ENCODE measurements at regions not wholly inside any gene's neighbourhood (a gene's known extent, or its start where the extent isn't known, plus 50 kb on each side); places are given as distances from the start of the nearest gene placed in this dataset.

DNA sequence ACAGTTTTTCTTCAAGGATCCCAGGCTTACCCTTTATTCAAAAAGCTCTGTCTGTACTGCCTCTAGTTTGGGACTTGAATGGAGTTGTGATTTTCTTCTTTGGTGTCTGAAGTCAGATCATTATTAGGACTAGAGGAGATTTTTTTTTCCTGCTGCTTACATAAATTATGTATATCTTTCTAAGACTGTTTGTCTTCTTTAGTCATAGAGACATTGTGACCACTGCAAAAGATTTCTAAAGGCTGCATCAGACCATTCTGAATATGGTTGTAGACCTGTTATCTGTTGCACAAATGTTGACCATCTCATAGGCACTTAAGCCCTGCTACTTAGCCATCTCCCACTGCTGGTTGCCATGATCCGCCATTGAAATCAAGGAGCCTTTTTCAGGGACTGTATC, 238.5 kb upstream of the SMARCA2 start:
- no peak for DNase-seq

DNA sequence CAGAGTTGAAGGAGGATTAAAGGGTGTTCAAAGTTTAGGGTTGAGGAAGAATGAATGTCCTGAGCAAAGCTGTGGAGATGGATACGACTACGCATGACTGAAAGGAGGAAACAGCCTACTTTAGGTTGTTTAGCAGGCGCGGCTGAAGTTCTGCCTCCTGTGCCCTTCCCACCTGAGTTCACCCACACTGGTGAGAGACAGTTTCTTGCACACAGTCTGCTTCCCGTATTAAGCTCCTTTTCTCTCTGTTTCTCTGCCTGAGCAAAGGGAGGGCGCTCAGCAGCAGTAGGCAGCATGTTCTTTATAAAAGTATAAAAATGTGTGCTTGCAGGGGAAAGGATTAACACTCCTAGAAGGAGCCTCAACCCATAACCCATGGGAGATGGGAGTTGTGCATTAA, 224.0 kb upstream of the SMARCA2 start:
- DNase-seq, result no peak

DNA sequence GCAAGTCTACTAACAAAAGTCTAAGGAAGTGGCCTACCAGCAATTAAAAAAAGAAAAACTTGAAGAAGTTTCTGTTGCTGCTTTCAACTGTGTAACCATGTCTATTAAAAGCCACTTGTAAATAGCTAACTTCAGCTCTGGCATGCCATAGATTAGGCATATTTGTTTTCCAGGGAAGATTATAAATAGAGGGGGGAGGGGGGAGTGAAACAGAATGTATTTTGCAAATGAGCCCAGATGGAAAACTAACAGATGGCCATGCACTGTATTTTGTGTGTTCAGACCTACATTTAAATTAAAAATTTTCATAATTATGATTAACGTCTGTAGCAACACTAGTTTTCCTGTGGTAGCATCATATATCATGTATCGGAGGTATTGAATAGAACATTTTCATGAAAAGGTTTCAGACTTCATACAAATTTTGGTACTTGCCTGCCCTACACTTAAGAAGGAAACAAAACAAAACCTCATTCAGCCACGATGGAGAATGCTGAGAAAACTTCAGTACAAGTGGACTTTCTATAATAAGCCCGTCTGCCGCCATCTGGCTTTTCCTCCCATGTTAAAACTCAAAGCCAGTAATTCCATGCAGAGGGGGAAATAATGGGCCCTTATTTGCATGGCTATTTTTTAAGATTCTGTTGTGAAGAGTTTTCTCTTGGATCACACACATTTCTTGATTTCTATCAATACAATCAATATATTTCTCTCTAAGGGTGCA, 220.4 kb upstream of the SMARCA2 start:
- DNase-seq, result no peak

DNA sequence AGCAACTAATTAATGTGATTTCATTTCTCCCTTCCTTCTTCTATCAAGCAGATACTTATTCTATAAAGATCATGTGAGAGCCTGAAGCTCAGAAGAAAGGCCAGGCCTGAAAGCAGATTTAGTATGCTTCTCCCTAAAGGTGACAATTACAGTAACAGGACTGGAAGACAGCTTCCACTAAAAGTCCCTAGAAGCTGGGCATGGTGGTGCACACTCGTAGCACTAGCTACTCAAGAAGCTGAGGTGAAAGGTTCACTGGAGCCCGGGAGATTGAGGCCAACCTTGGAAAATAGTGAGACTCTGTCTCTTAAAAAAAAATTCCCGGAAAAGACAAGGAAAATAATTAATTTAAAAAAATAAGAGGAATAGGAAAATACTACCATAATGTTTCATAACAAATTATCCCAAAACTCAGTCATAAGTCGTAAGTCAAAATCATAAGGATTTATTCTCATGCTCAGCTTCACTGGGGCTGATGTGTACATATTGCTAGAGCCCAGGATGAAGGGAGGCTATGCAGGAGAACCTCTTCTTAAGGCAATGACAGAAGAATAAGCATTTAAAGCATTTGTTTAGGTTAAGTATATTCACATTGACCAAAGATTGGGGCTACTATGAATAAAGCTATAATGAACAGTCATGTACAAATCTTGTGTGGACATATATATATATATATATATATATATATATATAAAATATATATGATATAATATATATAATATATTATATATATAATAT, 210.8 kb upstream of the SMARCA2 start:
- no peak for DNase-seq

DNA sequence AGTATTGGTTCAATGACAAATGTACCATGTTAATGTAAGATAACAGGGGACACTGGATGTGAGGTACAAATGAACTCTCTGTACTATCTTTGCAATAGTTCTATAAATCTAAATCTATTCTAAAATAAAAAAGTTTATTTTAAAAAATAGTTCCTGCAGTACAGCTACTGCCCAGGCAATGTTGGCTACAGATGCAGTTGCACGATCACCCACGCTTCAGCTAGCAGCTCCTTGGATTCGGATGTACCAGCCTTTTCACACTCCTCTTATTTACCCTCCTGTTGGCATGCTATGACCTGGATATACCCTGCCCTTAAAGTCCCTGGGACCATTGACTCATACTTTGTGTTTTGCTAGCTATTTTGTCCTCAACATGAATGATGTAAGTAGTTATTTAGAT, 185.4 kb upstream of the SMARCA2 start:
- no peak for DNase-seq

DNA sequence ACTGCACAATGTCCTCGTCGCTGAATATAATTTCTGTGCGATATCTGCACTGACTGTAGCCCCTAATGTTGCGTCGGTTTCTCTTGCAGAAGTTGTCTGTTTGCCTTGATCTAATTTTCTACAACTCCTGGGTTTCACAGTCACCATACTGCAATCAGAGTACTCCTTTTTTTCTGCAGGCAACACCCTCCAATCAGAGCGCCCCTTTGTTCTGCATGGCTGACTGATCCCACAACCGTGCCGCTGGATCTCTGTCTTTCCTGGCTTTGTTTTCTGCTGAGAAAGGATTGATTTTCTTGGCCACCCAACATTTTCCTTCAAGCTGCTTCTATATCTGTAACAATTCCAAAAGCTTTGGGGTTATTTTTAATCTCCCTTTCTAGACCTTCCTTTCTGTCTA, 182.2 kb upstream of the SMARCA2 start:
- no peak for DNase-seq

DNA sequence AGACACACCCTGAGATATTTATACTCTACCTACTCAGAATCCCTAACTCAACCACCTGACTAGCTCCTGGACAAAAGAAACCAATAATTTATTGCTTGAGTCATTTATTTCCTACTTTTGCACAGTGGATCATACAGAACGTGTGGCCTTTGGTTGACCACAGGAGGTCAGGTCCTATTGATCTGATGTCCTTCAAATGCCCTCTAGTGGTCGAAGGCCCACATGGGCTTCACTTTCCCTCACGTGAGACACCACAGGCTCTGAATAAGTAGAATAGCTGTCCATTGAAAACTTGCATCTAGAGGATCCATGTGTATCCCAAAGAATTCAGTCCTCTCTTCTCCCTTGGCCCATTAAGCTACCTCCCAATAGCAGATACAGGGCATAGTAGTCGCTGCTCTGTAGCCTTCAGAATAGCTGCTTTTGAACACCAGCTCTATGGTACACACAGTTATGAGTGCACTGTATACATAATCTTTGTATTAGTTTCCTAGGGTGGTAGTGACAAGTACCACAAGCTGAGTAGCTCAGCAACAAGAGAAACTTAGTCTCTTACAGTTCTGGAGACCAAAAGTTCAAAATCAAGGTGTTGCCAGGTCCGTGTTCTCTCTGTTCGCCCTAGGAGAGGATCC, 177.6 kb upstream of the SMARCA2 start:
- DNase-seq, result peak; percentile 20

DNA sequence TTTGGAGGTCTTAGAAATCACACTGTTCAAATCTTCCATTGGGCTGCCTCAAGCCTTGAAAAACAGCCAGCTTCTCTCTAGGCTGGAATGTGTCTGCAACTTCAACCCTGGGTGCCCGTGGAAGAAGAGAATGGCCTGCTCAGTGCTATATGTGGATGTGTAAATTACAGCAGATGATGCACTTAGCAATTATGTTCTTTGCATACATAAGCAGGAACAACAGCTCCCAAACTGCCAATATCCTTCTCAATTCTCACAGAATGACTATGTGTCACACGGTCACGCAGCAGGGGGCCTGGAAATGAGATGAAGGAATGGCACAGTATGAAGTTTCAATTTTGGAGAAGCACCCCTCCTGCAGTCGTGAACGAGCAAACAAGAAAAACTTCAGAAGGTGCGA, 175.2 kb upstream of the SMARCA2 start:
- DNase-seq, result no peak

DNA sequence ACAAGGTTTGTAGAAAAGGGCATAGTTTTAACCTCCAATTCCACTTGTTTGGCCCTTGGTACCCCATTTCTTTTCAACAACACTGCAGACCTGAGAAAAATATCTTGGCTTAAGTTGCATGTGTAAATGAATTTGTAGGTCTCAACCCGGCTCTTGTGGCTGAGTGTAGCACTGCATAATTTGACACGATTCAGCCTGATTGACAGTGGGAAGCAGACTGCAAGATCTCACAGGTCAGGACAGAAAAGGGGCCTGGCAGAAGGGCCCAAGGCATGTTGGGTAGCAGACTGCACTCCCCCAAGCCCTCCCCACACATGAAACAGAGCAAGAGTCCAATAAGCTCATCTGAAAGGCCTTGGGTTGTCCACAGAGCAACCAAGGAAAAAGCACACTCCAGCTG, 169.7 kb upstream of the SMARCA2 start:
- no peak for DNase-seq

DNA sequence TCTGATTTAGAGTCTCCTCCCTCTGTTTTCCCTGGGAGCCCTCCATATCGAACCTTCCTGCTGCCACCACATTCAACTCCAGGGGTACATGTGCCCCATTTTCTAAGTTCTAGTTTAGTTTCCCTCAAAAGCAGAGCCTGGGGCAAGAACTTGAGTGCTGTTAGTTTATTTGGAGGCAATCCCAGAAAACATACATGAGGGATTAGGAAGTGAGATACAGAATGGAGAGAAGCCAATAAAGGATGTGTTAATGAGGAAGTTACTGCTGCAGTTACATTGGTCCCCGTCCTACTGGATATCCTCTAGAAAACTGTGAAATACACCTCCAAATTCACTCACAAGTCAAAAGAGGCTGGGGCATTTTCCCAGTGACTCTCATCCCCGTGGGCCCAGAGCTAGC, 159.4 kb upstream of the SMARCA2 start:
- DNase-seq, result no peak

DNA sequence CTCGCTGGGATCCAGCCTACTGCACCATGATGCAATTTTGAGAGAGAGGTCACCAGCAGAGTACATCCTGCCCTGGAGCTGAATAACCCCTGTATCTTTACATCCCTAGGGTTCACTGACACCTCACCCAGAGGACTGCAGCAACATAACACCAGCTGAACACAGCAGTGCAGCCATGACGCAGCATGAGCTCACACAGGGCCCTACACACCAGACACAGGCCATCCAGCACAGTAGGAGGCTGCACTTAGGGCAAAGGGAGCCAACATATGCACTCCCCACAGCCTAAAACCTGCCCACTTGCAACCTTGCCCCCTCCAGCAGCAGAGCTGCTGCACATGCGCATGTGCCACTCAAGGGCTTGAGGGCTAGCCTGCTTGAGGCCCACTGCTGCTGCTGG, 157.3 kb upstream of the SMARCA2 start:
- DNase-seq, result no peak

DNA sequence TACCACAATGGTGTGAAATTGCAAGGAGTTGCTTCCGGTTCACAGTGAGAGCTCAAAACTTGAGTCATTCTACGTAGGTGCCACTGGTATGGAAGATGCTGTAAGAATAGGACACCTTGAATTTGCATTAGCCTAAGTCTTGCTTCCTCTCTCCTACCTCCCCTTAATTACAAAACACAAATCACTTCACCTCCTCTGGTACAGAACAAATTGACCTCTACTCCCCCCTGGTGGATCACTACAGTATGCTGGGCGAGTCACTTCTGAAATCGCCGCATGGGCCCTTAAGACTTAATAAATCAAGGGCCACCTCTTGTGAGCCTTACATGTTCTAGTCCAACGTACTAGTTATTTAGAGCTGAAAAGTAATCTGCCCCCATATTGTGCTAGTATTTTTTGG, 145.3 kb upstream of the SMARCA2 start:
- DNase-seq, result peak; percentile 4

DNA sequence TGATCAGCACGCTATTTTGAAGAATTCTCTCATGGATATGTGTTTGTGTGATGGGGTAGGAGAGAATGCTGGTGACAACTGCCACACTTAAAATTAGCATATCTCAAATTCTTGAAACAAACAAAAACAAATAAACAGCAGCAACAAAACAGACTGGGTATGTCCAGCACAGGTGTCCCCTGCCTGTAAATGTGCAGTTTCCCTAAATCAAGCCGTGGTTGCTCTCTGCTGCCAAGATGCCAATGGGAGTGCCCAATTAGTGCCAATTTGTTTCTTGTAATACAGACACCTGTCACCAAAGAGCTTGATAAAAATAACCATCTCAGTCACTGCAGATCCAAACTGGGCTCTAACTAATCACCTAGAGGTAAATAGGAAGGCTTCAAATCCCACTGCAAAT, 144.2 kb upstream of the SMARCA2 start:
- DNase-seq, result no peak

DNA sequence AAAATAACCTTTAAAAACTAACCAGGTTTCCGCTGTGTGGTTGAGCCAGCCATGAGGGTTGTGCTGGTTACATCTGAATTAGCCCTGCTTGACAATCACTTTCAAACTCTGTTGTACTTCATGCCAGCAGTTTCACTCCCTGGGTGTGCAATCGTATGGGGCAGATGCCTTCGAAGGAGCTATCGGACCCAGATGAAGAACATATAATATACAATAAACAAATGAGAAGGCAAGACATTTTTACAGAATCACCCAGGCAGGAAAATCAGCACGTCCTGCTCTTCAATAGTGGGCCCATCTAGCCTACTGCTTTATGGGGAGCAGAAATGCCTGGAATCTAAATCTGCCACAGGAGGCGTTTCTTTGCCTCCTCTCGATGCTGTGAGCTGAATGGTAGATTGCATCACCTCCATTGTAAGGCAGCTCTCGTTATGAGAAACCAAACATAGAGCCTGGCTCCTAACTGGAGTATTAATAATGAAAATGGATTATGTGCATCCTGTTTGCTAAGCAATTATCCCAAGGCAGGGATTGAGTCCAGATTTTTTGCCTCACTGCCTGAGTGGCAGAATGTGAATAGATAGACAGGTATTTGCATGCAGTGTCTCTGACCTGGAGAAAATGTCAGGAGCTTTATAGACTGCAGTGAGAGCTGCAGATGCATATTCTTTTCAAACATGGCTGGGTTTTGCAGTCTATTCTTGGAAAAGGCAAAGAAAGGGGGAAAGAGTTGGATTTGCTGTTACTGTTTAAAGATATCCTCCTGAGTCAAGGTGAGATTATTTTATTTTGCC, 143.3 kb upstream of the SMARCA2 start:
- DNase-seq, result peak; percentile 49

DNA sequence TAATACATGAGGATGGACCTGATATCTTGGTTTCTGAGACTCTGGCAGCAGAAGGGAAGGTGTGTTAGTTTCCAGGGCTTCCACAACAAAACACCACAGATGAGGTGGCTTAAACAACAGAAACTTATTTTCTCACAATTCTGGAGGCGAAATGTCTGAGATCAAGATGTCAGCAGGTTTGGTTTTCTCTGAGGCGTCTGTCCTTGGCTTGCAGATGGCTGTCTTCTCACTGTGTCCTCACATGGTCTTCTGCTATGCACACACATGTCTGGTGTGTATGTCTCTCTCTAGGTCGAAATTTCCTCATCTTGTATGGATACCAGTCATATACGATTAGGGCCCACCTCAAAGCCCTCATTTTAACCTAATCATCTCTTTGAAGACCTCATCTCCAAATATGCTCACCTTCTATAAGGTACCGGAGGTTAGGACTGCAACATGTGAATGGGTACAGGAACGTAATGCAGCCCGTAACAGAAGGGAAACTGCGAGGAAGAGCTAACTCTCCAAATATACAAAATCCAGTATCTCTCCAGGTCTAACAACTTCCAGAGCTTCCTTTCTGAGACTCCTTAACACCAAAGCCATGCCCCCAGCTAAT, 139.8 kb upstream of the SMARCA2 start:
- no peak for DNase-seq

DNA sequence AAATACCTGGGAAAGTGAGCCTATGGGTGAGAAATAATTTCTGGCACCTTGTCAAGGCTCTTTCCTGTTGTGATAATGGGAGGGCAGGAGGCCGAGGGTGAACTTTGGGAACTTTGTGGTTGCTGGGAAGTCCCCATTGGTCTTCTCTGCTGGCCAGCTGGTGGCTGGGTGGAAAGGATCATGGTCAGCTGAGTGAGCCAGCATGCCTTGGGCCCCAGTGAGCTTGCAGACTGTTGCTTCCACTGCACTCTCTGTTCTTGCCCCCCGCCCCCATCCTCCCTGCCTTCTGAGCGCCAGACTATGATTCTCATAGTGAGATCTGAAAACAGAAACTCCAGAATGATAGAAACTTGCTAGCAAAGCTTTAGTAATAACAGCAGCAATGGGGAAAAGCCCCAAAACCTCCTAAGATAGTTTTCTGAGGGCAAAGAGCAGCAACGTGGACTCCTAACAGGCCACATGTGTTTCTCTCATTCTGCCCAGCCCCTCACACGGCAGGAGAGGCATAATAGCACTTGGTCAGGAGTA, 139.2 kb upstream of the SMARCA2 start:
- no peak for DNase-seq

DNA sequence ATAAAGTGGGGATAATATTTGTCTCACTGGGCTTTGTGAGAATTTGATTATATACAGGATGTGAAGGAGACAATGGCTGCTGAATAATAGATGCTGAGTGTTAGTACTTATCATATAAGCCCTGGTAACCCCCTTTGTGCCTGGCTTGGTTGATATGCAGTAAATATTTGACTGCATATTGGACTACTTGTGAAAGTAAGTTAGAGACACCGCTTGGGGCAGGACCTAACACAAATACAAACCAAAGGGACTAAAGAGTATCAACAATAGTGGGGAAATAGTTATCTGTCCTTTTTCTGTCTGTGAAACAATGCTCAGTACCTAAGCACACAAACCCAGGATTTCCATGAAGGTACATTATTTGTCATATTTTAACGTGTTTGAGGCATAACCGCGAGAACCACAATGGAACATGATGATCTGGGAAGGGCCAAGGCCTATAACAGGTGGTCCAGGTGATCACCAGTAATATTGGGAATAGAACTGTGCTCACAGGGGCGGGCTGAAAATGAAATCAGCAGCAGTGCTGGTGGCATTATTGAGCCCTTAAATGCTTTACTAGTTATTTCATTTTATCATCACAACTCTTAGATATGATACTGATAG, 138.2 kb upstream of the SMARCA2 start:
- no peak for DNase-seq

DNA sequence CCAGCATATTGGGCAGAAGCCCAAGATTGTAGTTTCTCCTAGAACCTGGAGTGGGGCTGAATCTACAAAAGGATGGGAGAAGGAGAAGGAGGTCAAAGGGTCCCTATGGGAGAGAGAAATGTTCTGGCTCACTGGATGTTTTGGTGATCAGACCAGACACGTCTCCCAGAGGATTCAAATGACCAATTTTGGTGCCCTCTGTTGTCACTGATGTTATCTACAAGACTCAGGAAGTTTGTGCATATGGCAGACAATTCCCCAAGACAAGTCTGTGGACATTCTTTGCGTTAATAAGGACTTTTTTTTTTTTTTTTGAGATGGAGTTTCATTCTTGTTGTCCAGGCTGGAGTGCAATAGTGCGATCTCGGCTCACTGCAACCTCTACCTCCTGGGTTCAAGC, 137.2 kb upstream of the SMARCA2 start:
- no peak for DNase-seq

DNA sequence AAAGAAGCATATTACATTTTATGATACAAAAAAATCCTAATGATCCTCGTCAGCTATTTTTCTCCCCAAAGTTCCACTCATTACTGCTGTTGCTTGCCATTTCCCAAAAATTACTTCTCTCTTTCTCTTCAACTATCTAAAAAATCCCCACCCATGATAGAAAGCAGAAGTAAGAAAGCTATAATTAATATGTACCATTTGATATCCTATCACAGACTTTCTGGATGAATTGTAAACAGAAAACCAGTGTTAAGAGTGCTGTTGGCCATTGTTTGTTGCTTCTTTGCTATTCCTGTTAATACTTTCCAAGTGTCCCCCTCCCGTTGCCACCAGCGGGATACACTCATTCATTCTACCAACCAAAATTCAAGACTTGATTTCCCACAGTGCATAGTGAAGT, 136.3 kb upstream of the SMARCA2 start:
- DNase-seq, result no peak

DNA sequence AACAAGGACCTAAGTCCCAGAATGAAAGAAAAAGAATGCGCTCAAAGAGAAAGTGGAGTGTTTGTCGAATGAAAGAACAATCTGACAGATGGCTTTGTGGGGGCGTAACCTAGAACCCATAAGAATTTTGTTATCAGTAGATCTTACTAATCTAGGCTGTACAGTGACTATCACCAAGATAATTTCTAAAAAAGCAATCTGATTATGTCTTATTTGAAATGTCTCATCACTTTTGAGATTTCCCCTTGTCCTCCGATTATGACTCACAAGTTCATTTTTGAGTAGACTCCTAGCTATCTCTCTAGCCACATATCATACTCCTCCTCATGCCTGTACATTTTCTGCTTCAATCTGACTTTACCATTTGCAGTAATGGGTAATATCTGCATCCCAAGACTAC, 135.6 kb upstream of the SMARCA2 start:
- DNase-seq, result no peak

DNA sequence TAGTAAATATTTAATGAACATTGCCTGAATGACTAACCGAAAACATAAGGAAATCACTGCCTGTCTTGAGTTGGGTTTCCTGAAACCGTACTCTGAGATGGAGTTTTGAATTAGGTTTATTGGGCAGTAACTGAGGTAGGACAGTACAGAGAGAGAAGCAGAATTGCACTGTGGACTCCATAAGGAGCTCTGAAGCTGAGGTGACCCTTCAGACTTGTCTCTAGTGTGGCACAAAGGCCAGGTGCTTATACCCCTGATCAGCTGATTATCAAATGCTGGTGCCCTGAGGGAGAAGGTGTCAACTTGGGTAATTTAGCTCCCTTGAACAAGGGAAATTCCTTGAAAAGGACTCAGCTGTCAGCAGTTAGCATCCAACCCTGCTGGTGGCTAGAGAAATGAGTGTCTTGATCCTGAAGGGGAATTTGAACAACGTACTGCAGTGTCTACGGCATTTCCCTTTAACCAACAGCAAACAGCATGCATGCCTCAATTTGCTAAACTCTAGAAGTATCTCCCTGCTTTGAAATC, 135.0 kb upstream of the SMARCA2 start:
- no peak for DNase-seq

DNA sequence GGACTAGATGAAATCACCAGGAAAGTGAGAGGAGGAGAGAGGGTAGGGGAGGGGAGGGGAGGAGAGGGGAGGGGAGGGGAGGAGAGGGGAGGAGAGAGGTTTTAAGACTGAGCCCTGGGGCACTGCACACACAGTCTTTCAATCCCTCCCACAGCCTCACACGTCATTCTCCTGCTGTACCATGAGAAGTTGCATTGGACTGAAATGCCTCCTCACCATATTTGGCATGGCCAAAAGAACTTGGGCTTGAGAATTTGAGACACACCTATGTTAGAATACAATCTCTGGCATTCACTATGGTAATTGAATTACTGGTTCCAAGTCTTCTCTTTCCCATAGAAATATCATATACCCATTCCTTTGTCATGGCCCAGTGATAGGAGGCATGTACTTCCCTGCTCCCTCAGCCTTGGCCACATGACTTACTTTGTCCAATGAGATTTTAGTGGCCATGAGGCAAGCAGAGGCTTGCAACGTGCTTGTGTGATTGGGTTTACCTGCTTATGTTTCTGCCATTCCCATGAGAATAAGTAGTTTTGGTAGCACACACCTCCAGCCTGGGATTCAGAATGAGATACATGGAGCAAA, 133.3 kb upstream of the SMARCA2 start:
- DNase-seq, result no peak

Data from fibroblast of upper back skin (primary cell).